H1 (cell line): ENCODE measurements at regions not wholly inside any gene's neighbourhood (a gene's known extent, or its start where the extent isn't known, plus 50 kb on each side); places are given as distances from the start of the nearest gene placed in this dataset.

Experiments
- CTCF ChIA-PET: fragments of 300-600 bp; sonication (Branson Sonifier 250); formaldehyde crosslinking; loops from one replicate; lab custom pipeline; 2021; ENCODE audit not compliant: partially characterized antibody; lab: Charles Lee
- POLR2A ChIA-PET: fragments of 300-600 bp; sonication (Branson Sonifier 250); formaldehyde crosslinking; loops from one replicate; lab custom pipeline; 2021; ENCODE audit warnings: inconsistent platforms; ENCODE audit not compliant: partially characterized antibody; lab: Charles Lee
- DNase-seq, 2 experiments: peaks; one replicate each; pipeline versions ENCODE4 v3.0.0 to v3.0.0-alpha.2; 2010 to 2022; ENCODE audit warnings: low spot score in 2 of 2, low read depth in 1 of 2, mixed read lengths in 1 of 2
- FAIRE-seq: peaks from 2 replicates; lab custom pipeline; 2011; peaks lifted over from hg19 to GRCh38; lab: Jason Lieb, UNC
- H2AFZ ChIP-seq: 2 replicates; pipeline ENCODE4 v1.8.1; 2012; ENCODE audit warnings: low read length, inconsistent platforms
- H2AK5ac ChIP-seq: 2 replicates; pipeline ENCODE4 v1.6.1; 2013; ENCODE audit warnings: low read depth, low read length
- H2BK120ac ChIP-seq: replicated peaks from 2 replicates; pipeline ENCODE3; 2013; ENCODE audit warnings: low read depth, low read length, inconsistent platforms
- H2BK12ac ChIP-seq: 2 replicates; pipeline ENCODE4 v1.6.1; 2013; ENCODE audit warnings: low read depth, low read length
- H2BK15ac ChIP-seq: 2 replicates; pipeline ENCODE4 v1.6.1; 2013; ENCODE audit warnings: low read length
- H2BK20ac ChIP-seq: 2 replicates; pipeline ENCODE4 v1.6.1; 2013; ENCODE audit warnings: low read length
- H2BK5ac ChIP-seq: 2 replicates; pipeline ENCODE4 v1.6.1; 2013; ENCODE audit warnings: low read depth, low read length
- H3K14ac ChIP-seq: 2 replicates; pipeline ENCODE4 v1.6.1; 2013; ENCODE audit warnings: inconsistent platforms; ENCODE audit not compliant: insufficient read length
- H3K18ac ChIP-seq: 2 replicates; pipeline ENCODE4 v1.6.1; 2013; ENCODE audit warnings: low read length; ENCODE audit errors: extremely low read depth
- H3K23ac ChIP-seq: 2 replicates; pipeline ENCODE4 v1.6.1; 2013; ENCODE audit warnings: inconsistent platforms; ENCODE audit not compliant: insufficient read length
- H3K23me2 ChIP-seq: 2 replicates; pipeline ENCODE4 v1.6.1; 2013; ENCODE audit warnings: low read depth, low read length
- H3K27ac ChIP-seq: 2 replicates; pipeline ENCODE4 v1.6.1; 2011; ENCODE audit warnings: low read depth, low read length, inconsistent platforms
- H3K27me3 ChIP-seq, 4 experiments: replicated peaks in 1 of 4; 1 replicate in 1 of 4; 2 replicates in 3 of 4; pipeline versions ENCODE4 v1.6.1 to v1.8.1; 2011 to 2013; ENCODE audit warnings: low read length in 3 of 4, mild to moderate bottlenecking in 3 of 4, inconsistent platforms in 2 of 4, mixed read lengths in 2 of 4, moderate library complexity in 1 of 4; ENCODE audit not compliant: control insufficient read depth in 3 of 4, insufficient read depth in 3 of 4; ENCODE audit errors: extremely low read depth in 1 of 4
- H3K36me3 ChIP-seq, 4 experiments: 2 replicates each; pipeline versions ENCODE4 v1.6.1 to v1.8.1; 2011 to 2013; ENCODE audit warnings: mild to moderate bottlenecking in 4 of 4, low read length in 3 of 4, moderate library complexity in 2 of 4, control low read depth in 1 of 4, inconsistent platforms in 1 of 4; ENCODE audit not compliant: insufficient read depth in 4 of 4, control insufficient read depth in 2 of 4
- H3K4ac ChIP-seq: replicated peaks from 2 replicates; pipeline ENCODE3; 2013; ENCODE audit warnings: low read length, low read depth, mixed read lengths, inconsistent platforms; ENCODE audit not compliant: insufficient read length
- H3K4me1 ChIP-seq, 4 experiments: replicated peaks in 1 of 4; 1 replicate in 1 of 4; 2 replicates in 3 of 4; pipeline versions ENCODE4 v1.6.1 to v1.8.1; 2011 to 2013; ENCODE audit warnings: low read length in 3 of 4, inconsistent platforms in 2 of 4, mixed read lengths in 1 of 4; ENCODE audit not compliant: insufficient read depth in 4 of 4, control insufficient read depth in 3 of 4
- H3K4me2 ChIP-seq, 2 experiments: 2 replicates each; pipeline versions ENCODE4 v1.6.1 to v1.8.1; 2011 to 2013; ENCODE audit warnings: low read depth in 2 of 2, low read length in 2 of 2, control low read depth in 1 of 2, inconsistent platforms in 1 of 2, mild to moderate bottlenecking in 1 of 2; ENCODE audit not compliant: insufficient read depth in 1 of 2
- H3K4me3 ChIP-seq, 4 experiments: fragments of 200-600, 300-600 bp in 1 of 4; sonication (generic), shearing (Covaris generic), sonication (Bioruptor Twin) in 1 of 4; 2 replicates each; pipeline versions ENCODE4 v1.5.1 to v1.8.1; 2011 to 2016; ENCODE audit warnings: low read length in 4 of 4, low read depth in 3 of 4, control low read depth in 2 of 4, inconsistent platforms in 2 of 4, mild to moderate bottlenecking in 2 of 4, mixed read lengths in 1 of 4, moderate library complexity in 1 of 4; ENCODE audit not compliant: insufficient read depth in 2 of 4; ENCODE audit errors: extremely low read depth in 1 of 4
- H3K56ac ChIP-seq: replicated peaks from 2 replicates; pipeline ENCODE3; 2013; ENCODE audit warnings: low read depth, mild to moderate bottlenecking, mixed read lengths, low read length, inconsistent platforms; ENCODE audit not compliant: insufficient read length
- H3K79me1 ChIP-seq: 2 replicates; pipeline ENCODE4 v1.6.1; 2013; ENCODE audit warnings: low read depth, low read length, control low read depth
- H3K79me2 ChIP-seq, 2 experiments: 2 replicates each; pipeline versions ENCODE4 v1.6.1 to v1.8.1; 2012 to 2013; ENCODE audit warnings: low read length in 2 of 2, mild to moderate bottlenecking in 2 of 2, inconsistent platforms in 1 of 2; ENCODE audit not compliant: insufficient read depth in 2 of 2, control insufficient read depth in 1 of 2
- H3K9ac ChIP-seq, 4 experiments: replicated peaks in 1 of 4; 1 replicate in 1 of 4; 2 replicates in 3 of 4; pipeline versions ENCODE4 v1.6.1 to v1.8.1; 2011 to 2013; ENCODE audit warnings: low read depth in 3 of 4, low read length in 3 of 4, control low read depth in 2 of 4, mild to moderate bottlenecking in 2 of 4, moderate library complexity in 2 of 4, inconsistent platforms in 1 of 4; ENCODE audit errors: extremely low read depth in 1 of 4
- H3K9me3 ChIP-seq, 2 experiments: 2 replicates each; pipeline versions ENCODE4 v1.6.1 to v1.8.1; 2012 to 2013; ENCODE audit warnings: mild to moderate bottlenecking in 2 of 2, moderate library complexity in 2 of 2, control low read depth in 1 of 2, inconsistent platforms in 1 of 2, low read depth in 1 of 2, low read length in 1 of 2, mixed read lengths in 1 of 2; ENCODE audit not compliant: insufficient read depth in 2 of 2
- H4K20me1 ChIP-seq, 2 experiments: replicated peaks in 1 of 2; 2 replicates each; pipeline versions ENCODE3 to v1.8.1; 2011 to 2013; ENCODE audit warnings: inconsistent platforms in 2 of 2, low read length in 2 of 2, mild to moderate bottlenecking in 1 of 2; ENCODE audit not compliant: insufficient read depth in 2 of 2, control insufficient read depth in 1 of 2
- H4K5ac ChIP-seq: 2 replicates; pipeline ENCODE4 v1.6.1; 2013; ENCODE audit warnings: low read length, low read depth, mixed read lengths, inconsistent platforms; ENCODE audit not compliant: insufficient read length
- H4K8ac ChIP-seq: 2 replicates; pipeline ENCODE4 v1.8.0; 2013; ENCODE audit warnings: mild to moderate bottlenecking, moderate library complexity, low read length, inconsistent platforms; ENCODE audit not compliant: insufficient read depth; ENCODE audit errors: extremely low read depth
- H4K91ac ChIP-seq: replicated peaks from 2 replicates; pipeline ENCODE3; 2013; ENCODE audit warnings: low read length, mixed read lengths, inconsistent platforms; ENCODE audit not compliant: insufficient read length
- CBX5 ChIP-seq: fragments of 300-800, 300-1000 bp; sonication (generic); IDR thresholded peaks from 2 replicates; pipeline ENCODE4 v1.7.1; 2016; ENCODE audit warnings: antibody characterized with exemption, low read length, low read depth
- RNF2 ChIP-seq: fragments of 200-900, 300-1000 bp; sonication (generic); IDR thresholded peaks from 2 replicates; pipeline ENCODE4 v1.7.1; 2016; ENCODE audit warnings: borderline replicate concordance, low read depth, mild to moderate bottlenecking, antibody characterized with exemption, low read length; ENCODE audit not compliant: poor library complexity, severe bottlenecking; ENCODE audit errors: missing control alignments
- SRF ChIP-seq: IDR thresholded peaks from 2 replicates; pipeline ENCODE4 v1.6.1; 2011; ENCODE audit warnings: mild to moderate bottlenecking, low read depth, low read length, moderate library complexity
- ZNF274 ChIP-seq: IDR thresholded peaks from 2 replicates; pipeline ENCODE4 v1.7.0; 2012; ENCODE audit warnings: low read length, borderline replicate concordance; ENCODE audit errors: extremely low read depth
- WGBS, 2 experiments: shearing (Covaris generic) in 1 of 2; methylation state at CpG; one replicate each; pipeline versions ENCODE4 v1.1.6 to v1.1.7; 2013 to 2015; ENCODE audit warnings: low lambda C conversion rate in 2 of 2, mixed read lengths in 2 of 2, inconsistent platforms in 1 of 2, low coverage in 1 of 2, missing lambda C conversion rate in 1 of 2; ENCODE audit not compliant: insufficient replicate concordance in 2 of 2, insufficient coverage in 1 of 2, insufficient read length in 1 of 2; ENCODE audit errors: extremely low coverage in 1 of 2, missing lambda C conversion rate in 1 of 2; 5-methylcytosine and 5-hydroxymethylcytosine counted together

GRCh38 chr7:119931230-119931824 is 341.6 kb upstream of the KCND2 start:
- Histone ChIP-seq H3K23me2 (no peaks in the 10 kb centered on the region), H3K4me3 (no peak overlapping the region), H4K5ac (no peak overlapping the region), H4K91ac (no peak overlapping the region), H3K36me3 (no peaks in the 10 kb centered on the region), H4K20me1 (no peaks in the 10 kb centered on the region), H2BK5ac (no peak overlapping the region), H3K18ac (no peak overlapping the region), H3K23ac (no peak overlapping the region), H3K79me1 (no peaks in the 10 kb centered on the region), H3K4ac (no peak overlapping the region), H3K27ac (no peak overlapping the region), H2BK12ac (no peak overlapping the region), H3K9ac (no peak overlapping the region), H3K4me2 (no peak overlapping the region), H2BK120ac (no peak overlapping the region), H2BK20ac (no peak overlapping the region), H3K79me2 (no peaks in the 10 kb centered on the region), H3K14ac (no peak overlapping the region), H3K9me3 (no peaks in the 10 kb centered on the region), H3K56ac (no peak overlapping the region), H3K4me1 (no peaks in the 10 kb centered on the region), H2AK5ac (no peak overlapping the region), H4K8ac (no peak overlapping the region), H2AFZ (no peak overlapping the region), H3K27me3 (no peaks in the 10 kb centered on the region), H2BK15ac (no peak overlapping the region)
- WGBS, 2 experiments, result 100% methylated on average over 1 of the region's 1 CpG; no CpG with 5 or more reads in 1 of the 2 experiments
- FAIRE-seq, result no peak
- POLR2A ChIA-PET, result interaction anchor here (0.6 kb wide), 1 partner anchor 84 kb away, joined by 3 read pairs; no protein-coding TSS in a partner anchor
- TF ChIP-seq ZNF274 (no peak), CBX5 (no peak), SRF (no peak), RNF2 (no peak)
- DNase-seq, result no peak
- CTCF ChIA-PET, result interaction anchor here (0.7 kb wide), 1 partner anchor 624 kb away, joined by 4 read pairs; no protein-coding TSS in a partner anchor
